GM12878 (cell line): ENCODE measurements at regions not wholly inside any gene's neighbourhood (a gene's known extent, or its start where the extent isn't known, plus 50 kb on each side); places are given as distances from the start of the nearest gene placed in this dataset.

Experiments used
- HDGF ChIP-seq: fragments of 450-650 bp; IDR thresholded peaks from 2 replicates; pipeline ENCODE4 v1.6.1; 2016; ENCODE audit warnings: antibody characterized with exemption
- HSF1 ChIP-seq: fragments of 150-350 bp; IDR thresholded peaks from 2 replicates; pipeline ENCODE4 v1.6.1; 2014; ENCODE audit warnings: mild to moderate bottlenecking, low read depth, low read length
- IKZF1 ChIP-seq: fragments of 450-650 bp; conservative IDR thresholded peaks from 2 replicates; pipeline ENCODE4 v1.6.1; 2017; ENCODE audit warnings: antibody characterized with exemption, mild to moderate bottlenecking
- IRF4 ChIP-seq: IDR thresholded peaks from 2 replicates; pipeline ENCODE4 v1.6.1; 2011; ENCODE audit warnings: low read depth, low read length
- MEF2B ChIP-seq: fragments of 450-650 bp; IDR thresholded peaks from 2 replicates; pipeline ENCODE4 v1.6.1; 2018; ENCODE audit warnings: mild to moderate bottlenecking, moderate library complexity; ENCODE audit not compliant: partially characterized antibody, poor library complexity, severe bottlenecking
- NFYA ChIP-seq: IDR thresholded peaks from 2 replicates; pipeline ENCODE4 v1.6.1; 2011; ENCODE audit warnings: low read depth, mild to moderate bottlenecking, low read length, improper control_type of control experiment, borderline replicate concordance
- NR2C1 ChIP-seq: fragments of 450-650 bp; IDR thresholded peaks from 2 replicates; pipeline ENCODE4 v1.6.1; 2017; ENCODE audit warnings: antibody characterized with exemption, mild to moderate bottlenecking, moderate library complexity
- POLR2AphosphoS5 ChIP-seq: IDR thresholded peaks from 2 replicates; pipeline ENCODE4 v1.6.1; 2011; ENCODE audit warnings: mild to moderate bottlenecking, low read length, inconsistent platforms
- RB1 ChIP-seq: fragments of 450-650 bp; formaldehyde crosslinking; IDR thresholded peaks from 2 replicates; pipeline ENCODE4 v1.6.1; 2017; ENCODE audit warnings: mild to moderate bottlenecking, borderline replicate concordance
- RBBP5 ChIP-seq: fragments of 200-600 bp; sonication (generic); conservative IDR thresholded peaks from 2 replicates; pipeline ENCODE4 v1.6.1; 2016
- SMC3 ChIP-seq: IDR thresholded peaks from 2 replicates; pipeline ENCODE4 v1.6.1; 2011; ENCODE audit warnings: low read length, improper control_type of control experiment, borderline replicate concordance
- SP1 ChIP-seq: IDR thresholded peaks from one replicate; pipeline ENCODE4 v1.6.1; 2011; ENCODE audit warnings: low read depth, low read length
- SPI1 ChIP-seq: IDR thresholded peaks from 2 replicates; pipeline ENCODE4 v1.6.1; 2011; ENCODE audit warnings: low read depth, mild to moderate bottlenecking, low read length, moderate library complexity, borderline replicate concordance; ENCODE audit not compliant: insufficient read depth
- TARDBP ChIP-seq: IDR thresholded peaks from 2 replicates; pipeline ENCODE4 v1.6.1; 2016; ENCODE audit warnings: borderline replicate concordance
- WRNIP1 ChIP-seq: IDR thresholded peaks from 2 replicates; pipeline ENCODE4 v1.6.1; 2011; ENCODE audit warnings: low read depth, low read length, improper control_type of control experiment, borderline replicate concordance
- ZNF622 ChIP-seq: fragments of 450-650 bp; IDR thresholded peaks from 2 replicates; pipeline ENCODE4 v1.6.1; 2017; ENCODE audit warnings: mild to moderate bottlenecking, inconsistent platforms
- TF ChIP-seq, protein P1 (sequence below), 3 experiments: IDR thresholded peaks in 2 of 3; conservative IDR thresholded peaks in 1 of 3; 2 replicates each; pipeline ENCODE4 v1.5.1; 2011; ENCODE audit warnings: low read depth in 3 of 3, low read length in 3 of 3, mild to moderate bottlenecking in 3 of 3, control low read depth in 2 of 3, moderate library complexity in 2 of 3, inconsistent platforms in 1 of 3, mixed read lengths in 1 of 3; ENCODE audit not compliant: control insufficient read depth in 2 of 3, insufficient read depth in 1 of 3; ENCODE audit errors: extremely low read depth in 1 of 3
- TF ChIP-seq, protein P2 (sequence below): IDR thresholded peaks from 2 replicates; pipeline ENCODE4 v1.6.1; 2011; ENCODE audit warnings: mild to moderate bottlenecking, low read depth, low read length, moderate library complexity; ENCODE audit not compliant: insufficient replicate concordance
- TF ChIP-seq, protein P3 (sequence below): IDR thresholded peaks from 2 replicates; pipeline ENCODE4 v1.6.1; 2012; ENCODE audit warnings: low read length, inconsistent platforms
- TF ChIP-seq, protein P4 (sequence below): IDR thresholded peaks from 2 replicates; pipeline ENCODE4 v1.6.1; 2012; ENCODE audit warnings: low read depth, low read length, improper control_type of control experiment

DNA sequence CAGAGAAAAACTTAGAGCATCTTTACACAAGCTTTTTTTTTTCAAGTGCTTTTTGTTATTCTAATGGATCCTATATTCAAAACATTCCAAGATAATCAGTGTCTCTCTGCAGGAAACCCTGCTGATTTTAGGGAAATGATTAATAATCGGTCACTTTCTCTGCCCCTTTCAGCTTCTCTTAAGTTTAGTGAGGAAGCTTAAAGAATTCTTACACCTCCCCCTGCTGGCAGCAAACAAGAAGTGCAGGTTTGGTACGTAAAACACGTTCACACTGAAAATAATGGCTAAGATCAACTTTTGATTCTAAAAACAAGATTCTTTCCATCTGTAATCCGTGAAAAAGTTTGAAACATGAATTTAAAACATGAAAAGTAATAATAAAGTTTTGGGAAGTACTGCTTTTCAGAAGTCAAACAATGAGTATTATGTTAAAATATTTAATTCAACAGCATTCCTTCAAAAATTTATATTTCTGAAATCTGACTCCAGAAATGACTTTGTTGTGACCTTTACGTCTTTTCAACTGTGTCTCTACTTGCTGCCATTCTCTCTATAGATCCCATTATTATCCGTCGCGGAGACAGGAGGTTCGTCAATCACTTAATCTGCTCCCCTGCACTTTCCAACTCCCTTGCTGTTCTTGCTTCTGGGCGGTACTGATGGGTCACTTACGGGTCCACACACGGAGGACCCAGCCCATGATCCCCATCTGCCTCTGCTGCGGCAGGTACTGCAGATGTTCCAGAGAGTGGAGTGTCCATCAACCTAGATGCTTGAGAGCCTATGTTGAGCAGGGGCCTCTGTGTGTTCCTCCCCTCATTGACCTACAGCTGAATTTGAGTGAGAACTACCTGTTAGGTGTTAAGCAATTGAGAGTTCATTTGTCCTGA is 203.1 kb upstream of the EDNRB start (continued):
- TF ChIP-seq HSF1 (no peak), WRNIP1 (no peak), NFYA (no peak), HDGF (no peak), NR2C1 (no peak), SPI1 (no peak), TARDBP (no peak), ZNF622 (no peak), IRF4 (no peak), POLR2AphosphoS5 (no peak), SMC3 (peak; percentile 95), SP1 (no peak), RBBP5 (no peak), IKZF1 (no peak), RB1 (peak; percentile 37; the same call in 1 of the 2 replicates), MEF2B (no peak)
- TF ChIP-seq, protein P1, sequence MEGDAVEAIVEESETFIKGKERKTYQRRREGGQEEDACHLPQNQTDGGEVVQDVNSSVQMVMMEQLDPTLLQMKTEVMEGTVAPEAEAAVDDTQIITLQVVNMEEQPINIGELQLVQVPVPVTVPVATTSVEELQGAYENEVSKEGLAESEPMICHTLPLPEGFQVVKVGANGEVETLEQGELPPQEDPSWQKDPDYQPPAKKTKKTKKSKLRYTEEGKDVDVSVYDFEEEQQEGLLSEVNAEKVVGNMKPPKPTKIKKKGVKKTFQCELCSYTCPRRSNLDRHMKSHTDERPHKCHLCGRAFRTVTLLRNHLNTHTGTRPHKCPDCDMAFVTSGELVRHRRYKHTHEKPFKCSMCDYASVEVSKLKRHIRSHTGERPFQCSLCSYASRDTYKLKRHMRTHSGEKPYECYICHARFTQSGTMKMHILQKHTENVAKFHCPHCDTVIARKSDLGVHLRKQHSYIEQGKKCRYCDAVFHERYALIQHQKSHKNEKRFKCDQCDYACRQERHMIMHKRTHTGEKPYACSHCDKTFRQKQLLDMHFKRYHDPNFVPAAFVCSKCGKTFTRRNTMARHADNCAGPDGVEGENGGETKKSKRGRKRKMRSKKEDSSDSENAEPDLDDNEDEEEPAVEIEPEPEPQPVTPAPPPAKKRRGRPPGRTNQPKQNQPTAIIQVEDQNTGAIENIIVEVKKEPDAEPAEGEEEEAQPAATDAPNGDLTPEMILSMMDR (IDR thresholded peaks at IDR 0.05 in 2 of 3, conservative IDR thresholded peaks at IDR 0.05 in 1 of 3; ENCODE audit: control insufficient read depth in 2 of 3, extremely low read depth in 1 of 3, insufficient read depth in 1 of 3, low read depth in 3 of 3, low read length in 3 of 3), result peak; percentile 76 to 83 (median 78)
- TF ChIP-seq, protein P2, sequence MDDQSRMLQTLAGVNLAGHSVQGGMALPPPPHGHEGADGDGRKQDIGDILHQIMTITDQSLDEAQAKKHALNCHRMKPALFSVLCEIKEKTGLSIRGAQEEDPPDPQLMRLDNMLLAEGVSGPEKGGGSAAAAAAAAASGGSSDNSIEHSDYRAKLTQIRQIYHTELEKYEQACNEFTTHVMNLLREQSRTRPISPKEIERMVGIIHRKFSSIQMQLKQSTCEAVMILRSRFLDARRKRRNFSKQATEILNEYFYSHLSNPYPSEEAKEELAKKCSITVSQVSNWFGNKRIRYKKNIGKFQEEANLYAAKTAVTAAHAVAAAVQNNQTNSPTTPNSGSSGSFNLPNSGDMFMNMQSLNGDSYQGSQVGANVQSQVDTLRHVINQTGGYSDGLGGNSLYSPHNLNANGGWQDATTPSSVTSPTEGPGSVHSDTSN, result no peak
- TF ChIP-seq, protein P3, sequence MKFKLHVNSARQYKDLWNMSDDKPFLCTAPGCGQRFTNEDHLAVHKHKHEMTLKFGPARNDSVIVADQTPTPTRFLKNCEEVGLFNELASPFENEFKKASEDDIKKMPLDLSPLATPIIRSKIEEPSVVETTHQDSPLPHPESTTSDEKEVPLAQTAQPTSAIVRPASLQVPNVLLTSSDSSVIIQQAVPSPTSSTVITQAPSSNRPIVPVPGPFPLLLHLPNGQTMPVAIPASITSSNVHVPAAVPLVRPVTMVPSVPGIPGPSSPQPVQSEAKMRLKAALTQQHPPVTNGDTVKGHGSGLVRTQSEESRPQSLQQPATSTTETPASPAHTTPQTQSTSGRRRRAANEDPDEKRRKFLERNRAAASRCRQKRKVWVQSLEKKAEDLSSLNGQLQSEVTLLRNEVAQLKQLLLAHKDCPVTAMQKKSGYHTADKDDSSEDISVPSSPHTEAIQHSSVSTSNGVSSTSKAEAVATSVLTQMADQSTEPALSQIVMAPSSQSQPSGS, result no peak
- TF ChIP-seq, protein P4, sequence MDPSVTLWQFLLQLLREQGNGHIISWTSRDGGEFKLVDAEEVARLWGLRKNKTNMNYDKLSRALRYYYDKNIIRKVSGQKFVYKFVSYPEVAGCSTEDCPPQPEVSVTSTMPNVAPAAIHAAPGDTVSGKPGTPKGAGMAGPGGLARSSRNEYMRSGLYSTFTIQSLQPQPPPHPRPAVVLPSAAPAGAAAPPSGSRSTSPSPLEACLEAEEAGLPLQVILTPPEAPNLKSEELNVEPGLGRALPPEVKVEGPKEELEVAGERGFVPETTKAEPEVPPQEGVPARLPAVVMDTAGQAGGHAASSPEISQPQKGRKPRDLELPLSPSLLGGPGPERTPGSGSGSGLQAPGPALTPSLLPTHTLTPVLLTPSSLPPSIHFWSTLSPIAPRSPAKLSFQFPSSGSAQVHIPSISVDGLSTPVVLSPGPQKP, result no peak
